BE2C (cell line): ENCODE measurements at regions not wholly inside any gene's neighbourhood (a gene's known extent, or its start where the extent isn't known, plus 50 kb on each side); places are given as distances from the start of the nearest gene placed in this dataset.

Experiments used
- DNase-seq: peaks from one replicate; pipeline ENCODE4 v3.0.0-alpha.2; 2020
- H3K27me3 ChIP-seq: fragments of 250-450 bp; sonication (Bioruptor Pico); 2 replicates; pipeline ENCODE4 v1.5.1; 2020; ENCODE audit warnings: mild to moderate bottlenecking
- H3K36me3 ChIP-seq: fragments of 250-450 bp; sonication (Bioruptor Pico); 2 replicates; pipeline ENCODE4 v1.5.1; 2020; ENCODE audit warnings: mild to moderate bottlenecking
- H3K4me1 ChIP-seq: fragments of 250-450 bp; sonication (Bioruptor Pico); 2 replicates; pipeline ENCODE4 v1.5.1; 2020
- H3K4me3 ChIP-seq: 2 replicates; pipeline ENCODE4 v1.5.1; 2011; ENCODE audit warnings: low read depth, low read length
- H3K9me3 ChIP-seq: fragments of 250-450 bp; sonication (Bioruptor Pico); 2 replicates; pipeline ENCODE4 v1.5.1; 2020
- TF ChIP-seq, protein P1 (sequence below): IDR thresholded peaks from 2 replicates; pipeline ENCODE4 v1.5.1; 2012; ENCODE audit warnings: mild to moderate bottlenecking, low read depth, low read length

GRCh38 chr7:130993671-130994365 lies 259.8 kb upstream of the KLF14 start:
- H3K4me1 ChIP-seq, result peaks cover 4% of the 10 kb centered on the region
- no peaks in the 10 kb centered on the region for H3K27me3 ChIP-seq
- H3K36me3 ChIP-seq, result no peaks in the 10 kb centered on the region
- no peak for DNase-seq
- no peaks in the 10 kb centered on the region; the same call in 1 of the 2 replicates for H3K9me3 ChIP-seq
- TF ChIP-seq, protein P1, sequence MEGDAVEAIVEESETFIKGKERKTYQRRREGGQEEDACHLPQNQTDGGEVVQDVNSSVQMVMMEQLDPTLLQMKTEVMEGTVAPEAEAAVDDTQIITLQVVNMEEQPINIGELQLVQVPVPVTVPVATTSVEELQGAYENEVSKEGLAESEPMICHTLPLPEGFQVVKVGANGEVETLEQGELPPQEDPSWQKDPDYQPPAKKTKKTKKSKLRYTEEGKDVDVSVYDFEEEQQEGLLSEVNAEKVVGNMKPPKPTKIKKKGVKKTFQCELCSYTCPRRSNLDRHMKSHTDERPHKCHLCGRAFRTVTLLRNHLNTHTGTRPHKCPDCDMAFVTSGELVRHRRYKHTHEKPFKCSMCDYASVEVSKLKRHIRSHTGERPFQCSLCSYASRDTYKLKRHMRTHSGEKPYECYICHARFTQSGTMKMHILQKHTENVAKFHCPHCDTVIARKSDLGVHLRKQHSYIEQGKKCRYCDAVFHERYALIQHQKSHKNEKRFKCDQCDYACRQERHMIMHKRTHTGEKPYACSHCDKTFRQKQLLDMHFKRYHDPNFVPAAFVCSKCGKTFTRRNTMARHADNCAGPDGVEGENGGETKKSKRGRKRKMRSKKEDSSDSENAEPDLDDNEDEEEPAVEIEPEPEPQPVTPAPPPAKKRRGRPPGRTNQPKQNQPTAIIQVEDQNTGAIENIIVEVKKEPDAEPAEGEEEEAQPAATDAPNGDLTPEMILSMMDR, result no peak
- H3K4me3 ChIP-seq, result no peak overlapping the region

- Histone ChIP-seq H3K27me3 (no peaks in the 10 kb centered on the region), H3K4me1 (peaks cover 4% of the 10 kb centered on the region), H3K9me3 (no peaks in the 10 kb centered on the region; the same call in 1 of the 2 replicates), H3K4me3 (no peak overlapping the region), H3K36me3 (no peaks in the 10 kb centered on the region)
- DNase-seq, result no peak
- TF ChIP-seq, protein P1, result no peak
Observed at GRCh38 chr7:130994378-130995115, 260.5 kb upstream of the KLF14 start.

GRCh38 chr7:130995252-130996081 lies 261.5 kb upstream of the KLF14 start:
- Histone ChIP-seq H3K36me3 (no peaks in the 10 kb centered on the region), H3K27me3 (no peaks in the 10 kb centered on the region), H3K4me3 (no peak overlapping the region), H3K4me1 (peaks cover 4% of the 10 kb centered on the region), H3K9me3 (no peaks in the 10 kb centered on the region; the same call in 1 of the 2 replicates)
- TF ChIP-seq, protein P1, result no peak
- no peak for DNase-seq

- TF ChIP-seq, protein P1, result no peak
- no peak for DNase-seq
- no peaks in the 10 kb centered on the region for H3K27me3 ChIP-seq
- H3K4me3 ChIP-seq, result no peak overlapping the region
- no peaks in the 10 kb centered on the region; the same call in 1 of the 2 replicates for H3K9me3 ChIP-seq
- H3K4me1 ChIP-seq, result peaks cover 4% of the 10 kb centered on the region
- H3K36me3 ChIP-seq, result no peaks in the 10 kb centered on the region
Observed at GRCh38 chr7:130996205-130996832, 262.3 kb upstream of the KLF14 start.

GRCh38 chr7:130996833-130997231 lies 262.8 kb upstream of the KLF14 start:
- Histone ChIP-seq H3K4me1 (peaks cover 4% of the 10 kb centered on the region), H3K4me3 (no peak overlapping the region), H3K9me3 (no peaks in the 10 kb centered on the region; the same call in 1 of the 2 replicates), H3K27me3 (no peaks in the 10 kb centered on the region), H3K36me3 (no peaks in the 10 kb centered on the region)
- DNase-seq, result no peak
- TF ChIP-seq, protein P1, result no peak
